Tibial nerve (tissue), 4 donors: ENCODE measurements at regions not wholly inside any gene's neighbourhood (a gene's known extent, or its start where the extent isn't known, plus 50 kb on each side); places are given as distances from the start of the nearest gene placed in this dataset.

ENCODE experiments used
- EP300 ChIP-seq, 2 donors: sonication (generic); formaldehyde crosslinking; IDR thresholded peaks; one replicate each; pipeline ENCODE4 v1.6.1; 2017; ENCODE audit warnings: antibody characterized with exemption in 2 of 2, mild to moderate bottlenecking in 1 of 2
- POLR2A ChIP-seq, 2 donors: fragments of 450-650 bp; IDR thresholded peaks; one replicate each; pipeline ENCODE4 v1.6.1; 2017; ENCODE audit warnings: antibody characterized with exemption in 2 of 2, mild to moderate bottlenecking in 2 of 2, moderate library complexity in 2 of 2
- TF ChIP-seq, protein P1 (sequence below), 5 experiments: fragments of 200-600 bp in 3 of 5; fragments of 450-650 bp in 2 of 5; sonication (generic) in 3 of 5; IDR thresholded peaks; one replicate each; pipeline ENCODE4 v1.5.1; 2016 to 2019; ENCODE audit warnings: antibody characterized with exemption in 5 of 5, mild to moderate bottlenecking in 3 of 5, moderate library complexity in 2 of 5

- TF ChIP-seq, protein P1, sequence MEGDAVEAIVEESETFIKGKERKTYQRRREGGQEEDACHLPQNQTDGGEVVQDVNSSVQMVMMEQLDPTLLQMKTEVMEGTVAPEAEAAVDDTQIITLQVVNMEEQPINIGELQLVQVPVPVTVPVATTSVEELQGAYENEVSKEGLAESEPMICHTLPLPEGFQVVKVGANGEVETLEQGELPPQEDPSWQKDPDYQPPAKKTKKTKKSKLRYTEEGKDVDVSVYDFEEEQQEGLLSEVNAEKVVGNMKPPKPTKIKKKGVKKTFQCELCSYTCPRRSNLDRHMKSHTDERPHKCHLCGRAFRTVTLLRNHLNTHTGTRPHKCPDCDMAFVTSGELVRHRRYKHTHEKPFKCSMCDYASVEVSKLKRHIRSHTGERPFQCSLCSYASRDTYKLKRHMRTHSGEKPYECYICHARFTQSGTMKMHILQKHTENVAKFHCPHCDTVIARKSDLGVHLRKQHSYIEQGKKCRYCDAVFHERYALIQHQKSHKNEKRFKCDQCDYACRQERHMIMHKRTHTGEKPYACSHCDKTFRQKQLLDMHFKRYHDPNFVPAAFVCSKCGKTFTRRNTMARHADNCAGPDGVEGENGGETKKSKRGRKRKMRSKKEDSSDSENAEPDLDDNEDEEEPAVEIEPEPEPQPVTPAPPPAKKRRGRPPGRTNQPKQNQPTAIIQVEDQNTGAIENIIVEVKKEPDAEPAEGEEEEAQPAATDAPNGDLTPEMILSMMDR (IDR thresholded peaks at IDR 0.05) = no peak
- no peak for TF ChIP-seq POLR2A (IDR thresholded peaks at IDR 0.05)
- no peak for TF ChIP-seq EP300 (IDR thresholded peaks at IDR 0.05)
Measured at GRCh38 chrX:40912166-40912565, 173.1 kb upstream of the USP9X start.
